Activated effector memory CD4-positive, alpha-beta T cell treated with anti-CD3 and anti-CD28 coated beads, Interleukin-2, amount 50 U/mL, for 16 hours (primary cell): ENCODE measurements at regions not wholly inside any gene's neighbourhood (a gene's known extent, or its start where the extent isn't known, plus 50 kb on each side); places are given as distances from the start of the nearest gene placed in this dataset.
A peak's percentile ranks its signal among the peaks of the same experiment; 100 is the strongest.

Experiments used
- DNase-seq: peaks from one replicate; pipeline ENCODE4 v3.0.0-alpha.2; 2020

- DNase-seq: peak; percentile 64
Measured at GRCh38 chr5:74576941-74577456, 63.5 kb downstream of the ENC1 start.

GRCh38 chr5:74575741-74576538, 64.6 kb downstream of the ENC1 start:
- peak; percentile 68 for DNase-seq

- no peak for DNase-seq
Measured at GRCh38 chr5:74570250-74570649, 70.3 kb downstream of the ENC1 start.

GRCh38 chr5:74567411-74567995, 73.0 kb downstream of the ENC1 start:
- no peak for DNase-seq

GRCh38 chr5:74562122-74562521, 78.4 kb downstream of the ENC1 start:
- DNase-seq: no peak

GRCh38 chr5:74560245-74560644, 80.3 kb downstream of the ENC1 start:
- DNase-seq: no peak

GRCh38 chr5:74556631-74557595, 83.6 kb downstream of the ENC1 start:
- no peak for DNase-seq

- no peak for DNase-seq
Measured at GRCh38 chr5:74556006-74556405, 84.5 kb downstream of the ENC1 start.

GRCh38 chr5:74552101-74552500, 88.4 kb downstream of the ENC1 start:
- DNase-seq: no peak

GRCh38 chr5:74550927-74551326, 89.6 kb downstream of the ENC1 start:
- no peak for DNase-seq

- no peak for DNase-seq
Measured at GRCh38 chr5:74549384-74549783, 91.1 kb downstream of the ENC1 start.

GRCh38 chr5:74546796-74547195, 93.7 kb downstream of the ENC1 start:
- no peak for DNase-seq

- no peak for DNase-seq
Measured at GRCh38 chr5:74544811-74545210, 95.7 kb downstream of the ENC1 start.

GRCh38 chr5:74543162-74543995, 97.1 kb downstream of the ENC1 start:
- DNase-seq: no peak

- DNase-seq: no peak
Measured at GRCh38 chr5:74542482-74542881, 98.0 kb downstream of the ENC1 start.

GRCh38 chr5:74541381-74541781, 99.1 kb downstream of the ENC1 start:
- no peak for DNase-seq

GRCh38 chr5:74540622-74541021, 99.9 kb downstream of the ENC1 start:
- no peak for DNase-seq

- no peak for DNase-seq
Measured at GRCh38 chr5:74539986-74540385, 100.5 kb downstream of the ENC1 start.

GRCh38 chr5:74538206-74538661, 102.3 kb downstream of the ENC1 start:
- DNase-seq: no peak

GRCh38 chr5:74536658-74537057, 103.9 kb downstream of the ENC1 start:
- no peak for DNase-seq

- DNase-seq: no peak
Measured at GRCh38 chr5:74535926-74536325, 104.6 kb downstream of the ENC1 start.
